ENCODE measurements at regions not wholly inside any gene's neighbourhood (a gene's known extent, or its start where the extent isn't known, plus 50 kb on each side); places are given as distances from the start of the nearest gene placed in this dataset.
"Not testable (repeated sequence)": the region's sequence is repeated elsewhere in the genome, so short reads cannot be mapped to it uniquely, and the experiment has no call there.

DNA sequence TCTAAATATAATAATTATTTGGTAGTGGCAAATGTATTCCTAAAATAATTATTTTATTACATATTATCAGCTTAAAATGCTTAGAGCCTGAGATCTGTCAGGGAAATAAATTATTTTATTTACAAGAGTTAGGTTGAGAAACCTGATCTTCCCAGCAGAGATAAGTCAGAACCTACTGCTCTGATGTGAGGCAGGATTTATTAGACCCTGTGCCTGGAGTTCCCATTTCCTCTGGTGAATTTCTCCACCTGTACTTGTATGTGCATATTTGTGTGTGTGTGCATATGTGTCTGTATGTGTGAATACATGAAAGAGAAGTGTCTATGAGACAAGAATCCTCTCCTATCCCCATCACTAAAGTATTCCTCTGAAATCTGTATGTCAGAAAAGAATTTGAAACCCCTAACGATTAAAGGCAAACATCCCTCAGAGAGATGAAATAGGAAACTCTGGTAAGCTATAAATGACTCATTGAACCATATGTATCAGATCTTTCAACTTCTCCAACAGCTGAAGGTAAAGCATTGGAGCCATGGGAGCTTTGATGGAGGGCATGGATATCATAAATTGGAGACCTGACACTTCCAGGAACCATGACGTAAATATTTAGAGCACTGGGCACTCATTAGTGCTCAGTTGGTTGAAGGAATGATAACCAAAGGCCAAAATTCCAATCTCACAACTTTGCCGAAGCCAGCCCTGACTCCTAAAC is 190.9 kb downstream of the XPNPEP1 start:
- no peak for DNase-seq (ENCODE audit: low spot score)

DNA sequence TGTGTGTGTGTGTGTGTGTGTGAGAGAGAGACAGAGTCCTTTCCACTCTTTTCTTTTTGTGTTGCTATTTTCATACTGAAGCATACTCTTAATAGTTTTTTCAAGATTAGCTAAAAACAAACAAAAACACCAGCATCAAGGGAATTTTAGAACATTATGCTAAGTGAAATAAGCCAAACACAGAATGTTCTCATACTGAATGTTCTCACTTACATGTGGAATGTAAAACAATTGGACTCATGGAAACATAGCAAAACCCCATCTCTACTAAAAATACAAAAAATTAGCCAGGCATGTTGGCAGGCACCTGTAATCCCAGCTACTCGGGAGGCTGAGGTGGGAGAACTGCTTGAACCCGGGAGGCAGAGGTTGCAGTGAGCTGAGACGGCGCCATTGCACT is 193.4 kb downstream of the XPNPEP1 start:
- DNase-seq (ENCODE audit: low spot score) = not testable (repeated sequence)

DNA sequence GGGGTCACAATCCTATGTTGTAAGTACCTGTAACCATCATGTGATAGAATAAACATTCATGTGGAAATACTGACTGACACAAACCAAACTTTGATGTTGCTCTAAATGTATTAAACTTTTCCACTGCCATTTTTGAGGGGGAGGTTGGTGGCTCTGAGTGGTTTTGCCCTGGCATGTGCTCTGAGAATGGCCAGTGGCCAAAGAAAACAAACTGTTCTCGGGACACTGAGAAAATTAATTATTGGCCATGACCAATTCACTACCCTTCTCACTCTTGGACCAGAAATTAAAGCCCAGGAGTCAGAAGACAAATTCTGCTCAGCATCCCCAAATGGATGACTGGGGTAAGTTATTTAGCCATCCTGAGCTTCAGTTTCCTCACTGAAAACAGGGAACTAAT is 195.9 kb downstream of the XPNPEP1 start:
- DNase-seq (ENCODE audit: low spot score) = peak; percentile 55

DNA sequence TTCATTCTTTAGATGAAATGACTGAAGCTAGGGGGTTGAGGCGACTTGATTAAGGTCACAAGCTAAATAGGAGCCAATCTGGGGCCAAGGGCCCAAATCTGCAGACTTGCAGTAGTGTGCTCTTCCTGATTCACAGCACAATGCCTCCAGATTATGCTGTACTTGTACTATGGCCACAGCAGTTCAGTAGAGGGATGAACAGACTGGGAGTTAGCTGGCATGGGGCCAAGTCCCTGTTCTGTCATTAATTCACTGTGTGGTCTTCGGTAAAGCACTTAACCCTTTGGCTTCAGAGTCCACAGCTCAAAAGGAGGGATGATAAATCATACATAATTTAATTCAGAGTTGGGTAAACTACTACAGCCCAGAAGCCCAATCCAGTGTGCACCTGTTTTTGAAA is 196.8 kb downstream of the XPNPEP1 start:
- peak; percentile 47 for DNase-seq (ENCODE audit: low spot score)

DNA sequence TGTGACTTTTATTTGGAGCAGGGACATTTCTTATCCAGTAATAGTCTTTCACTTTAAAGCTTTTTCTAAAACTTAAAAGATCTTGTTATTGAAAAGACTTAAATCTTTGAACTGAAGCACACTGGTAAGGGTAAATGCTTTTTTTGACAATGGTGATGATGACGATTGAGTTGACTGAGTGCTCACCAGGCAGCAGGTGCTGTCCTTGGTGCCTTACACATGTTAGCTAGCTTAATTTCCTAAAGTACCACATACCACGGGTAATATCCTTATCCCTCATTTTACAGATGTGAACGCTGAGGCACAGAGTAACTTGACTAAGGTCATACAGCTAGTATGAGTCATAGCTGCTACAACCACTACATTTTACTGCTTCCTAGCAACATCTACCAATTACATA is 200.0 kb downstream of the XPNPEP1 start:
- DNase-seq (ENCODE audit: low spot score) = no peak

DNA sequence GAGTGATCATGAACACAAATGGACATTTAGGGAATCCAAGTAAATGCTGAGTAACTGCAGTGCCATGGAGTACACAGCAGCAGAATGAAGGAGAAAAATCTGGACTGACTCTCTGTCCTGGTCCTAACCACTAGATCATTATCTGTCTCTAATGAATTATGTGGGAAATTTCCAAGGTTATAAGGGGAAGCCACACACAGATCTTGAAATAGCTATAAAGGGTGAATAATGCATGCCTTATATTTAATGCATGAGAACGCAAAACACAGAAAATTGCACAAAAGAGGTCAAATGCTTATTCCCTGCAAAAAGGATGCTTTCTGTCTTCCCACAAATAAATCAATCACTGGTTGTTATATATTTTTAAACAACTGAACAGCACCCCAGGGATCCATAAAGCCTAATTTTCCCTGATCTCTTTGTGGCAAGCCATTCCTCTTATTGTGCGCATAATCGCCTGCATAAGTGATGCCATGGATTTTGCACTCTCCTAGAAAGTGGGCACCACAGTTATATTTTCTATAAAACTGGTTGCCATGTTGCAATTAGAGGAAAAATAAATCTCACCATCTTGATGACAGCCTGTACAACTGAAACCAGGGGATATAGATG is 201.8 kb downstream of the XPNPEP1 start:
- no peak for DNase-seq (ENCODE audit: low spot score)

DNA sequence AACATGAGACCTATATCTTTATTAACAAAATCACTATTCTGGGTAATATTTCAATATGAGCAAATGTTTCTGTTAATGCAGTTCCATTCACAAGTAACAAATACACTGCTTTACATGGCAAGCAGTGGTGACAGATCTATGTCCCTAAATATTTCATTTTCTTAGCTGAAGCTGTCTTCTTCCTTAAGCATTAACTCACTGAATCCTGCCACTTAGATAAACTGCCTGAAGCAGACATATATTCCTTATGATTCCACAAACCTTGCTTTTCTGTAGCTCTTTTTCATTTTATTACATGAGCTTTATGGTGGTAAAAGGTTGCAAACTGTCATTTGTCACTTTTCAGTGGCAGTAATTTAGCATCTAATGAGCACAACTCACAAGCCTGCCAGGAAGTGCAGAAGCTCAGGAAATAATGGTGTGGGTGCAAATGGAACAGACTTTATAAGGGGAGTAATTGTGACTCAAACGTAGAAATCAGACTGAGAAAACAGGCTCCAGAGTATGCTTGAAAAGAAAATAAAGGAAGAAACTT is 217.2 kb downstream of the XPNPEP1 start:
- DNase-seq (ENCODE audit: low spot score) = no peak

DNA sequence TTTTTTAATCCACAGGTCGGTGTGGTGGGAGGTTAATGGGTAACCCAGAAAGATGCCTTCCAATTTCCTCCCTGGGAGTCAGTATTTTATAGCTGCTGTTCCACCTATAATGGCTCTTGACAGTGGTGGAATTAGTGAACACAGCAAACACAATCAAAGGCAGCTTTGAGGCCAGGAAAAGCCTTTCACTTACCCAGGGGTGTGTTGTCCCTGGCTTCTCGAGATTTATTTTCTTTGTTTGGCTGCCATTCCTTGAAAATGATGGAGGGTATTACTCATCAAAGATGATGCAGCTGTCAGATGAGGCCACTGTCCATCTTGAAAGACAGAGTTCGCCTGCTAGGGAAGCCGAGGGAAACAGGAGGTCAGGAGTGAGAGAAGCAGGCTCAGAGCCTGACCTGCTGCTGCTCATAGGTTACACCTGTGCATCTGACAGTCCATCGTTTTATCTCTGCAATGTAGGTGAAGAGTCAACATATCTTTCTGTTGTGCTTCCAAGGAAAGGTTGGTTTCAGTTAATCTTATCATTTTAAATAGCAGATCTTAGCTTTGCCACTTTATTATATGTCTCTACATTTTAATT is 221.6 kb downstream of the XPNPEP1 start:
- no peak for DNase-seq (ENCODE audit: low spot score)

DNA sequence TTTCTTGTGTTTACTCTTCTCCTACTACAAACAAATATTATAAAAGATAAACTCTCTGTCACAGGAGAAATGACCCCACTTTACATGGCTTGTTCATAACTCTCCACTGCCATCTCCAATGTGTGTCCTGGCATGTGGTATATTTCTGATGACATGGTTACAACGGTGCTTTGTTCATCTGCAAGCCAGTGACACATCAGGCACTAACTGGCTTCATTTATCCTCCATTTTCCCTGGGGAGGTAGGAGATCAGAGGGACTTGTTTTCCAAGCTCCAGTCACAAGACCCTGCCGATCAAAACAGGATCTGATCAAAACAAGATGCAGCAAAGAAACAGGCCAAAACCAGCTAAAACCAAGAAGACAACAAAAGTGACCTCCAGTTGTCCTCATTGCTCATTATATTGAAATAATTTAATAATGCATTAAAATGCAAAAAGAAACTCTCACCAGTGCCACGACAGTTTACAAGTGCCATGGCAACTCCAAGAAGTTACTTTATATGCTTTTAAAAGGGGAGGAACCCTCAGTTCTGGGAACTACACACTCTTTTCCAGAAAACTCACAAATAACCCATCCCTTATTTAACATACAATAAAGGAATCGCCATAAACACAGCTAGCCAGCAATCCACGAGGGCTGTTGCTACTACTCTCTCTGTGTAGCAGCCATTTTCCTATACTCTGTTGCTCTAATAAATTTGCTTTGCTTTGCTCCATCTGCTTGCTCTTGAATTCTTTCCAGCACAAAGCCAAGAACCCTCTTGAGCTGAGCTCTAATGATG is 224.2 kb downstream of the XPNPEP1 start:
- DNase-seq (ENCODE audit: low spot score) = no peak

DNA sequence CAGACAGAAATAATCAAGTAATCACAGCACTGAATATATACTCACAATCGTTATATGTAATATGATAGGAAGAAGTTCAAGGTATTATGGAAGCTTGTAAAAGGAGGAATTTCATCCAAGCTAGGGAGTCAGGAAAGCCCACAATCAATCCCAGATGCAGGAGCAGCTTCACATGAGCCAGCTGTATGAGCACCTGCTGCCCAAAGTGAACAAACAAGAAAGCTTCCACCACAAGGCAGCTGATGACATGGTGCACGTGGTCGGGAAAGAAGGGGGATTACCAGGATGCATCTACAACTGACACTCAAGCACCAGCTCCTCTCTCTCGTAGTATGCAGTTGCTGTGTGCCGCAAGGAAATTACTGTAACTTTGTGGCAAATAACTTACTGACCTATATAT is 225.2 kb downstream of the XPNPEP1 start:
- DNase-seq (ENCODE audit: low spot score) = no peak

DNA sequence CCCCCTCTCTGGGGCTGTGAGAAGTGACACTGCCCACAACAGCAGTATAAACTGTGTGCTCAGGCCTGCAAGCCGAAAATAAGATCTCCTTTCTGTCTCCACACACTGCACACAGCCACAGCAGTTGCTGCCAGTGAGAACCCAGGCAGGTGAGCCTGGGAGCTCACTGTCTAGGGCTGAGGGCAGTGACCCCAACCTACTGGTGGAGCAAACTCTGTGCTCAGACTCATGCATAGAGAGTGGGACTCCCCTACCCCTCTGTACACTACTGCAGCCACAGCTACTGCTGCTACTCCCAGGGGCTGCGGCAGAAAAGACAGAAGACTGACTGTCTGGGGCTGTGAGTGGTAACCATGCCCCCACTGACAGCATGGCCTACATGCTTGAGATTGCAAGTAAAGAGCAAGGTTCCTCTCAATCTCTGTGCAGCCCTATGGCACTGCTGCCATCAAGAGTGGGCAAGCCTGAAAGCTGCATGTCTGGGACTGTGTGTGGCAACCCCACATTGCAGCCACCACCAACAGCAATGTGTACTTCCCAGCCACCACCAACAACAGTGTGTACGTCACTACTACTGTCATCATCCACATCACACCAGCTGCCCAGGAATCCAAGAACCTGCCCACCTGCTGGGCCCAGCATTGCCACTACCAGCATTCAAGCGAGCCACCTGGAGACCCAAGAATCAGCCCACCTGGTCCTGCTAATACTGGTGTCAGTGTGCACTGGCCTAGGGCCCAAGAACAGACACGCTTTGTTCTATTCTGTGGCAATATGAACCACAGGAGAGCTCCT is 226.1 kb downstream of the XPNPEP1 start:
- no peak for DNase-seq (ENCODE audit: low spot score)

DNA sequence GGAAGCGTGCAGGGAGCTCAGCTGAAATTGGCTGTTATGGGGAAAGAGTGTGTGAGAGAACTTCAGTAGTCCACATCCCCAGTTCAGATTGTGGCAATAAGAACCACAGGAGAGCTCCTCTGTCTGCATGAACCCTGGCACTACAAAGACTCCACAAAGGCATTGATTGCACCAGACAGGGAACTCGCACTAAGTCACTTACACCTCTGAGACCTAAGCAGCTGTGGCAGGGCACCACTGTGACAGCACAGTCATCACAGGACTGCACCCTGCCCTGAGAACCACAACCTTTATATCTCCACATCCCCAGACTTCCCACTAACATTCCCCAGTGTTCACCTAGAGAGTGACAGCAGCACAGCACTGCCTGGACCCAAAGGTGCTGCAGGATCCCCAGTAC is 226.8 kb downstream of the XPNPEP1 start:
- DNase-seq (ENCODE audit: low spot score) = no peak

DNA sequence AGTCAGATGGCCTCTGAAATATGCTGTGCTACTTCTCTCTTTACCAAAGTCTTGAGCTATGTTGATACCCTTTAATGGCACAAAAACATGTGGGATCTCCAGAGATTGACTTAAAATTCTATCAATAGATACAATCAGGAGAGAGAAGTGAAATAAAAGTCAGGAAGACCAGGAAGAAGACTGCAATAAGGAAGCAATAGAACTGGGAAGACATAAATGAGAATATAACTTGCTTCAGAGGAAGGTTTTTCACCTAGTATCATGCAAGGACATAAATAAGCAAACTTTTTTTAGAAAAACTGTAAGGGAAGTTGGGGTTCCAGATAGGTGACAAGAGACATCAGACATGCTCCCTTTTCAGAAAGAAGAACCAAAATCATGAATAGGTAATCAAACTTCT is 227.3 kb downstream of the XPNPEP1 start:
- no peak for DNase-seq (ENCODE audit: low spot score)

DNA sequence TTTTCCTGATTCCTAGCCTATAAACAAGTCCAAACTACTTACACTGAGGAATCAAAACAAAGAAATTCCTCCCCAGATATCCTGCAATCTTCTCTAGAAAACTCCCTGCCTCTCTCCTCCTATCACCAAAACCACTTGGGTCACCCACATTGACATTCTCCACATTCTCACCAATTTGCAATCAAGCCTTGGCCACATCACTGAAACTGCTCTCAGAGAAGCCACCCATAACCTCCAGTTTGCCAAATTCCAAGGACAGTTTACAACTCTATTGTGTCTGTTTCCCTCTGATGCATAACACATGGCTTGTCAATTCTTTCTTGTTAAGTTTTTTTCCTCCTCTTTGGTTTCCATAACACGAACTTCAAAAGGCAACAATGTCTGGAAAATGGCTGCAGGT is 233.5 kb downstream of the XPNPEP1 start:
- no peak for DNase-seq (ENCODE audit: low spot score)

DNA sequence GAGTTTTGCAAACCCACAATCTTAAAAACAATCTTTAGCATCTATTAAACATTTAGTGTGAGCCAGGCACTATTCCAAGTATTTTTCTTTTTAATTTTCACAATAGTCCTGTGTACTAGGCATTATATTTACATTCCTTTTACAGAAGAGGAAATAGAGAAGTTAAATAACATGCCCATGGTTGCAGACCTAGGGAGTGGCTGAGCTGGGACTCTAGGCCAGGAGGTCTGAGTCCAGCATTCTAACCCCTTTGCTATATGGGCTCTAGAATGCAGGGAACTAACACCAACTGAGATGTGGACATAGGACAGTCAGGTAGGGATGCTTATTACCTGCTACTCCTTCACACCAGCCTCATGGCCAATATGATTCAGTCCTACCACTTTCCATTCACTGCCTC is 243.8 kb downstream of the XPNPEP1 start:
- DNase-seq (ENCODE audit: low spot score) = no peak

DNA sequence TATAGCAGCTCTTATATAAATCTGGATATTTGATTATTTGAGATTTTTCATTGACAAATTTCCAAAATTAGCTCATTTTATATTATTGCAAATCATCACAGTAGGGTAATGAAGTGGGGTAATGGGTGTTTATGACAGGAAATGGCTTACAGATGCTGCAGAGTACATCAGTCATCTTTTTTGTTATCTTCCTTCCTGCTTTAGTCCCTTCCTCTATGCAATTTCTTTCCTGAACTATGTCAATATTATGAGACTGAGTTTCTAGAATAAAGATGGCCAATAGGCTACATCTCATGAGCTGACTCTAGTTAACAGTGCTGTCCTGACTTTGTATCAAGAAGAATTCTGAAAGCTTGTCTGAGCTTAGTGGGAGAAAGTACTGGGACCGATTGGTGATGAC is 244.5 kb downstream of the XPNPEP1 start:
- DNase-seq (ENCODE audit: low spot score) = no peak

DNA sequence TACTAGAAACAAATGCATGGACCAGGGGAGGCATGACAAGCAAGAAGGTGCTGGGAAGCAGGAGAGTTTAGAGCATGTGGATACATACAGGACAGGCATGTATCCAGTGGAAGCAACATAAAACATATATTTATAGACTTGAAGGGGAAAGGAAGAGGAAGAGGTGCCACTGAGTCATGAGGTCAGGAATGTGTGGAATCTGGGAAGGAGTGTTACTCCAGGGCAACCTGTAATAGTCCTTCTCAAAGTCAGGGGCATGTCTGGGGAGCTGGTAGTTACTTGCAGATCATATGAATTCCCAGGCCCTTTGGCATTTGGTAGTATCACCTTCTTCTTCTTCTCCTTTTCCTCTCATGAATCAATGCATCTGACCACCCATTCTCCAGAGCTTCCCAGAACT is 246.6 kb downstream of the XPNPEP1 start:
- DNase-seq (ENCODE audit: low spot score) = peak; percentile 86

DNA sequence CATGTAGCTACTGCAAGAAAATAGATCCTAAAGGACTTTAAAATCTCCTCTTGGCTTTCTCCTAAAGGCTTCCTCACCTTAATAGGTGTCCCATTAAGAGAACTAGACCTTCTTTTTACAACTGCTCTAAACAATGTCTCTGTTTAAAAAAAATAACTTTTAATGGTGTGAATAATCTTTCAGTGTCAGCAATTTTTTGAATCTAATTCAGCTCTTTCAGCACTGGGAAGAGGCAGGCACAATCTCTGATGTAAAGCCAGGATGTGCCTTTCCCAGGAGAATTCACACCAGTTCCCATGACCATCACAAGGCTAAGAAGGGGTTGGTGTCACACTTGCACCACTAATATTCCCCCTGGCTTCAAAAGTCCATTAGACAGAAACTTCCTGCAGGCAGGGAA is 254.6 kb downstream of the XPNPEP1 start:
- DNase-seq (ENCODE audit: low spot score) = no peak

DNA sequence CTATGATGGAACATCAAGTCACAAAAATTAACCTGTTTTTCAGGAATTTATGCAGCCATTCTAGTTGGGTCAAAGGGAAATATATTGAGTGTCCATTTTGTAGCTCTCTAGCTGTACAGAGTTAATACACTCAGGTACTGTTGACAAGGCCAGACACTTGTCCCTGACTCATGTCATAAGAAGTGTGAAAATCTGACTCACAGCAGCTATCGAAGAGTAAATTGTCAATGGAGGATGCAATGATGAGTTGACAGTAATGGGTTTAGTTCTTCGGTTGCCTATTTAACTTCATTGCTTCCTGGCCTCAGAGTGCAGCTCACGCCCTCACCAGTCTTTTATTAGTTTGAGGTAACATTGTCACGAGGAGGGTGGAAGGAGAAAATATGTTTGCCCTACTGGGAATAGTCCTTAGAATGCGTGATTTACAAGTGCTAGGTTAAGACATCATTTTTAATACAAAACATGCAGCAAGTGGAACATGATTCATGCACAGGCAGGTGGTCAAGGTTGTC is 255.1 kb downstream of the XPNPEP1 start:
- peak; percentile 52 for DNase-seq (ENCODE audit: low spot score)

DNA sequence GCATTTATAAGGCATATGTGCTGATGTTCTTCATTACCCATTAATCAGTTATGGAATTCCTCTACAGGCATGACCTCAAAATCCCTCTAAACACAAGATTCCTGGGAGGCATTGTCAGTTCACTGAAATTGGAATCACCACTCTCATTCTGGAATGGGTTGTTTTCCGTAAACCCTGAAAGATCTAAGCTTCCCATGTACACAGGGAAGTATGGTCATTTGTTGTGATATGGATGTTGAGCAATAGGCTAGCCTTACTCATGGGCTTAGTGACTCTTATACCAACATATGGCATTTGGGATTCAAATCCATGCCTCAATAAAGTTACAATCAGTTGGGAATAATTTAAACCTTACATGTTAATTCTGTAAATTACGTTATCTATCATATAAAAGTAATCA is 258.0 kb downstream of the XPNPEP1 start:
- no peak for DNase-seq (ENCODE audit: low spot score)

DNA sequence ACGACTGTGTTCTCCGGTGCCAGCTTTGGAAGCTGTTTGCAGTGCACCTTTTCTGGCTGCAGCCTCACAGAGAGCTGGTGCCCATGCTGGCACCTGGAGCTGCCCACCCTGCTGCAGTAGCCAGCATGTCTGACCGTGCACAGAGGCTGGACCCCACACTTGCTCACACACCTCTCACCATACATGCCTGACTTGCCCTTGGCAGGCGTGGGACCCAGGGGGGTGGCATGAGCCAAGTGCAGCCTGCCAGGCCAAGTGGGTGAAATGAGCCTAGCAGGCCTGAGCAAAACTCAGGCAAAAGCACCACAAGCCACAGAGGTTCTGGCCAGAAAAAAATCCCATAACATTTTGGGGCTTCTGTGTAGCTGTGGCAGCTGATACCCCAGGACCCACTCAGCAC is 258.8 kb downstream of the XPNPEP1 start:
- DNase-seq (ENCODE audit: low spot score) = no peak

DNA sequence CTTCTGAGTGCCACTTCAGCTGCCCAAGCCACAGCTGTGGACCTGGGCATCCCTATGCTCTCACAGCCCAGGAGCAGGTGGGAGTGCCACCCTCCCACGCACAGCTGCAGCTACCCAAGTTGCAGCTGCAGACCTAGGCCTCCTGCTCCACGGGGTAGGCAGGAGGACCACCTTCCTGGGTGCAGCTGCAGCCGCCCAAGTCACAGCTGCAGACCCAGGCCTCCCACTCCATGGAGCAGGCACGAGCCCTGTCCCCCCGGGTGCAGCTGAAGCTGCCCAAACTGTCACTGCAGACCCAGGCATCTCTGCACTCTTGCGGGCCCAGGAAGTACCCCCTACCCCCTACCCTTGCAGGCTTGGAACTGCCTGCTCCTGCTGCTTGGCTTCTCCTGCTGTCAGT is 260.2 kb downstream of the XPNPEP1 start:
- no peak for DNase-seq (ENCODE audit: low spot score)

Measured in kidney tubule cell (primary cell).